SK-N-DZ (cell line): ENCODE measurements at regions not wholly inside any gene's neighbourhood (a gene's known extent, or its start where the extent isn't known, plus 50 kb on each side); places are given as distances from the start of the nearest gene placed in this dataset.
"Not testable (repeated sequence)": the region's sequence is repeated elsewhere in the genome, so short reads cannot be mapped to it uniquely, and the experiment has no call there.

ENCODE experiments used
- DNase-seq: peaks from one replicate; pipeline ENCODE4 v3.0.0-alpha.2; 2015; ENCODE audit warnings: low spot score

GRCh38 chr4:64729561-64729960, 320.3 kb upstream of the TECRL start:
- DNase-seq = no peak

- DNase-seq = no peak
Observed at GRCh38 chr4:64727960-64728359, 318.7 kb upstream of the TECRL start.

DNA sequence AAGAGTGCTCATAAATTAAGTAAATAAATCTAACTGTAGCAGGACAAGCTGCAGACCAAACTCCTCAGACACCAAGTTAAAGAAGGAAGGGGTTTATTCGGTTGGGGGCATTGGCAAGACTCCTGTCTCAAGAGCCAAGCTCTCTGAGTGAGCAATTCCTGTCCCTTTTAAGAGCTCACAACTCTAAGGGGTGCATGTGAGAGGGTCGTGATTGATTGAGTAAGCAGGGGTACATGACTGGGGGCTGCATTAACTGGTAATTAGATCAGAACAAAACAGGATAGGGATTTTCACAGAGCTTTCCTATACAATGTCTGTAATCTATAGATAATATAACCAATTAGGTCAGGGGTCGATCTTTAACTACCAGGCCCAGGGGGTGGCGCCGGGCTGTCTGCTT, 318.1 kb upstream of the TECRL start:
- DNase-seq = not testable (repeated sequence)

DNA sequence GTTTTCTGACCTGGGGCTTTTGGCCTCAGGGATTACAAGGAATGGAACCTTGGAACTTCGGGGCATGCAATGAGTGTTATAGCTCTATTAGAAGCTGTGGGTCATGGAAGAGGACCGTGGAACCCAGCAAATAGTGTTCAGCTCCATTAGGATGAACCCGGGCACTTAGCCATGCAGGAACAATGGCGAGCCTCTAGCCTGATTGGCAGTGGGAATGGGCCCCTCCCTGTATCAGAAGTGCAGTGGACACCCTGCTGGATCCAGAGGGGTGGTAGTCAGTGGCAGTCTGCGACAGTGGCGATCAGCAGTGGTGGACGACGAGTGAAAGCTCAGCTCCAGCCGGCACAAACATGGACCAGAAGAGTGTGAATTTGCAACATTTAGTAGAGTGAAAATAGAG, 315.4 kb upstream of the TECRL start:
- DNase-seq = no peak

DNA sequence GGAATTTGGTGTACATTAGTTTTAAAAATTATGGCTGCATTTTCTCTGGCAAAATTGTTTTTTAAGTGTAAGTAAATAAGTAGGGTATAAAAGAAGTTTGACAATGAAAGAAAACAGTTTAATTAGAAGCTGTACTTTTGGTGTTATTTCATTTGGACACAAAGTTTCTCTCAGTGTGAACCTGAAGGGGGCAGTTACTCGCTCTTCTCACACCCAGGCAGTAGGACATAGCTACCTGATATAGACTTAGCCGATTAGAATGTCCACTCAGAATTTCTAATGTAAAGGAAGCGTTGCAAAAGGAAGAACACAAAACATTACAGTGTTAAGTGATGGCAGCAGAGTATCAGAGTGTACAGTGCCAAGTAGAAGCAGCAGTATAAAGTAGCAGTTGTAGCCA, 311.9 kb upstream of the TECRL start:
- no peak for DNase-seq

DNA sequence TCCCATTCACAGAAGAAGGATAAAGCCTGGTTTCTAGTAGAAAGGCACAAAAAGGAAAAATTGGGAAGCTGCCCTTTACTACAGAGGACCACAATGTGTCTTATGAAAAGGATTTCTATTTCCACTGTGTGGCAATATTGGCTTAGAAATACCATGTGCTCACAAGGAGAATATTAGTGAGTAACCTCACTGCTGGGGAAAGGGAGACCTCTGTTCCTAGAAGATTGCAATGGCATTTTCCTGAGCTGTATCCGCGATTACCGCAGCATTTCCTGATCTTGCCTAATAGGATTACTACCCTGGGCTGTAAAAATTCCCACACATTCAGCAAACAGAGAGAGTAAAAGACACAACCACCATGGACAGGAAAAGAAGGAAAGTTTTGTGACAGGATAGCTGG, 308.8 kb upstream of the TECRL start:
- DNase-seq = no peak

- no peak for DNase-seq
Observed at GRCh38 chr4:64715741-64716140, 306.5 kb upstream of the TECRL start.

- DNase-seq = peak; percentile 40
Observed at GRCh38 chr4:64713256-64713840, 304.1 kb upstream of the TECRL start.

- DNase-seq = no peak
Observed at GRCh38 chr4:64712590-64712989, 303.3 kb upstream of the TECRL start.

DNA sequence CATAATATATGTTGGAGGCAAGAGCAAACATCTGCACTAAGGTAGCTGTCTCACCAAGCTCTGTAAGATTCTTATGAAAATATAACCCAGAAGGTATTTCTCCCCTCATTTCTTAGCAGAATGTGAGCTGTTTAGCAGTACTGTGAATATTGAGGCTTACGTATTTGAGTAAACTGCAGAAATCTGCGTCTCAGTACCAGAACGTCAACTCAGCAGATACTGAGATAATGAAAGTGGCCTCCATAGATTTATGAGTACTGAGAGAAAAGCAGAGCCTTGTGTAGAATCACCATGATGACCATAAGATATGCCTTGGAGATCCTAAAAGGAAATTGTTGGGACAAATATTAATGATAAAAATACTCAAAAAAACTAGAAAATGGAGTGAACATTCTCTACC, 296.7 kb upstream of the TECRL start:
- DNase-seq = no peak

DNA sequence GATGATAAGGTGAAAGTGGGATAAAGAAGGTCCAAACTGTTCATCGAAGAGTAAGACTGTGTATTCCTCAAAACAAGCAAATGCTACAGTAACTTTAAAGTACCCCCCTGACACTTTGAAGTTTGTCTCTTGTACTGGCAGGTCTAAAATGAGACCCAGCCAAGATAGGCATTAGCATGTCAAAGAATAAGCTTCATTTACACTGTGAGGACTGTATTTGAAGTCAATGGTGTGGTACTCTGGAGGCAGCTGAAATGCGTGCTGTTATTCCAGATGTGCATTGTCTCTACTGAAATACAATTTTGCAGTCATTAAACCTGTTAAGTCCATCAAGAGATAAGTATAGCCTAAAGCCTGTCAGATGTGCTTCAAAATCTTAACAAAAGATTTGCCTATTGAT, 288.9 kb upstream of the TECRL start:
- DNase-seq = no peak

GRCh38 chr4:64682946-64683345, 273.7 kb upstream of the TECRL start:
- DNase-seq = no peak

- no peak for DNase-seq
Observed at GRCh38 chr4:64682481-64682880, 273.2 kb upstream of the TECRL start.

GRCh38 chr4:64673121-64673520, 263.9 kb upstream of the TECRL start:
- not testable (repeated sequence) for DNase-seq

- DNase-seq = no peak
Observed at GRCh38 chr4:64670647-64671046, 261.4 kb upstream of the TECRL start.

- DNase-seq = no peak
Observed at GRCh38 chr4:64643841-64644240, 234.6 kb upstream of the TECRL start.

- no peak for DNase-seq
Observed at GRCh38 chr4:64642936-64643335, 233.7 kb upstream of the TECRL start.

DNA sequence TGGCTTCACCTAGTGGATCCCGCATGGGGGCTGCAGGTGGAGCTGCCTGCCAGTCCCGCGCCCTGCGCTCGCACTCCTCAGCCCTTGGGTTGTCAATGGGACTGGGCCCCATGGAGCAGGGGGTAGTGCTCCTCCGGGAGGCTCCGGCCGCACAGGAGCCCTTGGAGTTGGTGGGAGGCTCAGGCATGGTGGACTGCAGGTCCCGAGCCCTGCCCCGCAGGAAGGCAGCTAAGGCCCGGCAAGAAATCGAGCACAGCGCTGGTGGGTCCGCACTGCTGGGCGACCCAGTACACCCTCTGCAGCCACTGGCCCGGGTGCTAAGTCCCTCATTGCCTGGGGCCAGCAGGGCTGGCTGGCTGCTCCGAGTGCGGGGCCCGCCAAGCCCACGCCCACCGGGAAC, 231.2 kb upstream of the TECRL start:
- not testable (repeated sequence) for DNase-seq

DNA sequence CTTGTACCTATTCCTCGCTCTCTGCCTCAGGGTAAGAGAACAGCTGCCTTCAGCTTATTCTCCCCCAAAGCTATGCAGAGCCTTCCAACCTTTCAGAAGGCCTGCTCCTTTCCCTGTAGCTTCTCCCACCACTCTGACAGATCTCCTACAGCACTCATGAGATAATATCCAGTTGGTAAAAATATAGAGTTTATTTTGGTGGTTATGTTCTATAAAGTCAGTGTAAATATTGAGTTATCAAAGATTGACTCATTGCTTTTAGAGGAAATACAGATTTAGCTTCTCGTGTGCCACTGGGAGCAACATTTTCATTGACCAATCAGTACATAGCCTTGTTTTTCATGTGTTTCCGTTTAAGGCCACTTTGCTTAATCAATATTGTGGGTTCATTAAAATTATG, 216.2 kb upstream of the TECRL start:
- DNase-seq = no peak

- DNase-seq = peak; percentile 4
Observed at GRCh38 chr4:64617800-64618199, 208.6 kb upstream of the TECRL start.

DNA sequence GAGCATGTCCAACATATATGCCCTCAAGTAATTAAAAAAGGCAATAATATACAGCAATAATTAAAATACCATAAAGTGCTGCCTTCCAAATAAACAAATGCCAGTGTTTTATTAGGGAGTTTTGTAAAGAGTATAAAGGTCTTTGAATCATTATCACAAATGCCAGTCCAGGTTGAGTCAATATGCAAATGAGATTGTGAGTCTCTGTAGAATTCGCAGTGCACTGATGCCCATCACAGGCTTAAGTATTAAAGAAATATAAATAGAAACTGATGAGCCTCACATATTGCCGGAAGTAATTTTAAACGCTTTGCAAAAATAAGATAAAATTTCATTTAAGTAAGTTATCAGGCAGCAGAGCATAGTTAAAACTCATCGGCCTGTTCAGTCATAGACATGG, 205.0 kb upstream of the TECRL start:
- no peak for DNase-seq

DNA sequence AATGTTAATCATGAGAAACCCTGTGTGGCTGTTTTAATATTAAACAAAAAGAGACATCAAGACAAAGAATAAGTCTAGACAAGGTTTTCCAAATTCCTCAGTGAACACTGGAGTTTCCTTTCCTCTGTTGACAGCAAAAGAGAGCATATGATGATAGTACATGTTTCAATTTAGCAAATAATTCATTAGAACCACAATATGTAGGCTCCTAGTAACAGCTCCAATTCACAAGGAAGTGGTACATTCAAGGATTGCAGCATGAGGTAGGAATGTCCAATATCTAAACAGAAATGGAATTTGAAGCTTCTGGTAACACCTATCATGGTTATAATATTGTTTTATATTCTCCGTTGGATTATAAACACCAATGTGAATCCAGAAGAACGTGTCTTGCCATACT, 203.8 kb upstream of the TECRL start:
- no peak for DNase-seq

- DNase-seq = no peak
Observed at GRCh38 chr4:64598066-64598465, 188.8 kb upstream of the TECRL start.

GRCh38 chr4:64594723-64595122, 185.5 kb upstream of the TECRL start:
- DNase-seq = no peak
